Activated CD4-positive, alpha-beta T cell treated with anti-CD3 and anti-CD28 coated beads, Interleukin-2, Interleukin-4, amounts not matched to agents 100 ng/mL and 50 ng/mL, durations not matched to agents 16 hours and 8 hours (primary cell): ENCODE measurements at regions not wholly inside any gene's neighbourhood (a gene's known extent, or its start where the extent isn't known, plus 50 kb on each side); places are given as distances from the start of the nearest gene placed in this dataset.

Experiments used
- DNase-seq: peaks from one replicate; pipeline ENCODE4 v3.0.0-alpha.2; 2020; ENCODE audit warnings: low spot score

GRCh38 chr20:21033817-21034216 lies 72.3 kb downstream of the LINC00237 start:
- no peak for DNase-seq

DNA sequence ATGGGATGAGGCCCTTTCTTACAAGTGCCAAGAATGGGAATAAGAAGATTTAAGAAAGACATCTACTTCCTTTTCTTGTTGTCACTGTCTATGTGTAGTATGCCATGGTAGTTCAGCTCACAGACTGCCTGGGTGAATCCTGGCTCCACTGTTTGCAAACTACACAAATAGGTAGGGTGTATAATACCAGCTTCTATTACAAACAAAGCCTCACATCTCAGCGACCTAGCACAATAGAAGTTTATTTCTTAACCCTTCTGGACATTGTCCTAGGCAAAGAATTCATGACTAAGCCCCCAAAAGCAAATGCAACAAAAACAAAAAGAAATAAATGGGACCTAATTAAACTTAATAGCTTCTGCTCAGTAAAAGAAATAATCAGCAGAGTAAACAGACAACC lies 74.5 kb downstream of the LINC00237 start:
- DNase-seq: no peak

DNA sequence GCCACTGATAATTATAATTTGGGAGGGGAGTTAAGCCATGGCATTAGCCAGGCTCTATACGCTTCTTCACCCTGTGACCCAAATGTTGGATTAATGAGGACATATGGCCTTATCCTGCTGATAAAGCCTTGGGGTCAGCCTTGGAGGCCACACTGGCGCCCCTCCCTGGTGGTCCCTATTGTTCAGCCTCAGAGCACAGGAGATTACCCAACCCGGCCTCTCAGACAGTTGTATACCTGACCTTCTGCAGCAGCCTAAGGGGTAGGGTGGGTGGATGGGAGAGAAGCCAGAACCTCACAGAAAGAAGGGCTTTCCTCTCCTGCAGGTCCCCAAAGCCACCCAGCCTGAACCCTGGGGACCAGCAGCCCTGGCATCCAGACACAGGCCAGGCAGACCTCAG lies 76.8 kb downstream of the LINC00237 start:
- DNase-seq: no peak

- DNase-seq: no peak
These were observed 77.2 kb downstream of the LINC00237 start for GRCh38 chr20:21028921-21029320.

- no peak for DNase-seq
These were observed 77.7 kb downstream of the LINC00237 start for GRCh38 chr20:21028436-21028835.

- DNase-seq: no peak
These were observed 78.6 kb downstream of the LINC00237 start for GRCh38 chr20:21027569-21027968.

GRCh38 chr20:21026951-21027350 lies 79.2 kb downstream of the LINC00237 start:
- no peak for DNase-seq

DNA sequence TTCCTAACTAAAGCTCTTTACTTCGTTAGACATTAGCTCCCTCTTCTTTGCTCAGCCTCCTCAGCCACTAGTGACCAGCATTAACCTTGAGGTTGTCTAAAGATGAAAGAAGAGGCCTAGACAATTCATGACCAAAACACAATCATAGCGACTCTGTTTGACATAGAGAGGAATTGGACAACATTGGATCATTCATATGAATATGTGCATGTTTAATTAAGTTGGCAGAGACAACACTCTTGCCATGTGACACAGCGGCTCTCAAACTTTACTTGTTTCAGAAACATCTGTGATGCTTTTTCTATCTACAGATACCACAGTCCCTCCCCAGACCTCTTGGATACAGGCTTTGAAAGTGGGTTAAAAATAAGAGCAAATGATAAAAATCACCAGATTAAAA lies 81.7 kb downstream of the LINC00237 start:
- no peak for DNase-seq

DNA sequence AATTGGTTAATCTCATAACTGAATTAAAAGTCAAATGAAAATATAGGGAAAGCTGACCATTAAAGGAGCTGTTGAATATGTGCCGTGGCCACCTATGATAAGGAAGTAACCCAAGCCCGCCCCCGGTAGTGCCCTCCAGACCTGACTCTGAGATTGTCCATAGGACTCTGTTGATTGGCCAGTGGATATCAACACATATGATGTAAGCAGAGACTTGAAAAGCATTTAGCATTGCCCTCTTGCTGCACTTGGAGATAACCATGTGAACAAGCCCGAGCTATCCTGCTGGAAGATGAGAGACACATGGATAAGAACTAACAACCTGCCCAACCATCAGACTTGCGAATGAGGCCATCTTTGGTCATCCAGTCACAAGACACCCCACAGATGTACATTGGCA lies 83.2 kb downstream of the LINC00237 start:
- no peak for DNase-seq

- no peak for DNase-seq
These were observed 84.7 kb downstream of the LINC00237 start for GRCh38 chr20:21021472-21021790.

GRCh38 chr20:21020659-21021471 lies 85.3 kb downstream of the LINC00237 start:
- DNase-seq: no peak

DNA sequence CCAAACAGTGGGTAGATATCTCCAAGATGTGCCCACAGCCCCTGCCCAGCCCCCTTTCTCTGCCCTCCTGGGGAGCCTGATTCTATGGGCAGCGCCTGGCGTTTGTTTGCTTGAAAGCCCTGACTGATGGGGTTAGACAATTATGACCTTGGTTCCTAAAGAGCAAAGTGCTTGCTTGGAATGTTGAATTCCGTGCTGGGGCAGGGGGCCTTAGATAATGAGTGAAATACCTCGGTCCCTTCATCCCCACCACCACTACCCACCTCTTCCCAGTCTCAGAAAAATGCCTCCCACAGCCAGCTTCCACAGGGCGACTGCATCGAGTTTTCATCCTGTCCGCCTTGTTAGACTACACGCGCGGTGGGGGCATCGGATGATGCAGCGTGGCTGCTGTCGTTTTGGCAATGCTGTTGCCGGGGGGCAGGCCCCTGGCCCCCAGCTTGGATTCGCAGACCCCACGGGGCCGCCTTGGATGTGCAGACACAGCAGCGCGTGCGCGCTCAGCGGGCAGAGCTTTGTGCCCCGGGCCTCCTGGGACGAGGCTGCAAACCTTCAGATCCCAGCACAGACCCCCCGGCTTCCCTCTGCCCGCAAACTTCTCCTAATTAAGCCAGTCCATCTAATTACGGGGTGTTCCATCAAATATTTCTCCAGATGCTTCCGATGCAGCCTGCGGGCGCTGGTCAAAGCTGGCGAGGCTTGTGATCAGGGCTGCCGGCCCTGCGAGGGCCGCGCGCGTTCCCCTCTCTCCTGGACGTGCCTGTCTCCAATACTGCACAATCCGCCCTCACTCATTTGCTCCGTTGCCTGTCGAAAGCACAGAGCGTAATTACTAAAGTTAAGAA lies 86.1 kb downstream of the LINC00237 start:
- DNase-seq: no peak

DNA sequence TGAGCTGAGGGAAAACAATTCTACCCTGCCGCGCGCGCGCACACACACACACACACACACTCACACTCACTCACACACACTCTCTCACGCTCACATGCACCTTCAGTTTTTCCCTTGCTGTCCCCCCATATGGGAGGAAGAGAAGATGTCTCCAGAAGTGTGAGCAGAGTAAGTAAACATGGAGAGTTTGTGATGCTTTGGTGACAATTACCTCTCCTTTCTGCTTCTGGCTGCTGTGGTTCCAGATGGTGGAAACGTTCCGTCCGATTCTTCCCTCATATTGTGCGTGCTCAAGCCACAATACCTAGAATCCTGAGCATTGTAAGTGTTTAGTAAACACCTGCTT lies 86.7 kb downstream of the LINC00237 start:
- no peak for DNase-seq

DNA sequence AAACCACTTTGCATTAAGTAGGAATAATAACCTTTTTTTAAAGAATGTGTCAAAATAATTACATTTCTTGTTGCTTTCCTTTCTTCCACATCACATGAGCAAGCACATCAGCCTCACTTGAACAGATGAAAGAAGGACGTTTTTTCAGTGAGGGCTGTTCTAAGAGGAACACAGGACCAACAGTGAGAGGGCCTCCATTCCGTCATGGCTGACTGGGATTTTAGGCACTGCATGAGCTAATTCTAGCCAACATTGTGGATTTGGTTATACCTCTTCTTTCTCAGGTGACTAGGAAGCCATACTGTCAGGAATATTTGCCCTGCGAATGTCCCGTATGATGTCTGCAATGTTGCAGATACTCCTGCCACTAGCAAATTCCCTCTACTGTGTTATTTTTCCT lies 87.6 kb downstream of the LINC00237 start:
- DNase-seq: no peak

DNA sequence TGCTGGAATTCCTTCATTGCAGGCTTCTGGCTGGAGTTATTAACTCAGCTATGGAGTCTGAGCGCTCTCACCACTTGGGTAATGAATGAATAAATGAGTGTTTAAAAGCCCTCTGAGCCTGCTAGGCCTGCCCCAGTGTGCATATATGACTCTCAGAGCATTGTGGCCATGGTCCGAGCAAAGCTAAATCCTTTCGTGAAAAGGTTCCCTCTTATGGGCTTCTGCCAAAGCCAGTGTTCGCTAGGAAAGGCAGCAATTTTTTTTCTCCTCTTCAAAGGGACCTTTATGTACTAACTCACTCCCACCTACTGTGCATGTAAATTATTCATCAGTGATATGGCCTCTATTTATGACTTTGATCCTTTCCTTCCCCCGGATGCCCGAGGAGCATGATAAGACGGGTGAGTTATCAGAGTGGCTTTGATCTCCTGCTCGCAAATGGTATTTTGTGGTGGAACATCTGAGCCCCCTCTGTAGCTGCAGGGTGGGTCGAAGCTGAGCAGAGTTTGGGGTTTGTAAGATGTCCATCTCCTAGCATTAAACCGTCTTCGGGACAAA lies 88.6 kb downstream of the LINC00237 start:
- DNase-seq: no peak

DNA sequence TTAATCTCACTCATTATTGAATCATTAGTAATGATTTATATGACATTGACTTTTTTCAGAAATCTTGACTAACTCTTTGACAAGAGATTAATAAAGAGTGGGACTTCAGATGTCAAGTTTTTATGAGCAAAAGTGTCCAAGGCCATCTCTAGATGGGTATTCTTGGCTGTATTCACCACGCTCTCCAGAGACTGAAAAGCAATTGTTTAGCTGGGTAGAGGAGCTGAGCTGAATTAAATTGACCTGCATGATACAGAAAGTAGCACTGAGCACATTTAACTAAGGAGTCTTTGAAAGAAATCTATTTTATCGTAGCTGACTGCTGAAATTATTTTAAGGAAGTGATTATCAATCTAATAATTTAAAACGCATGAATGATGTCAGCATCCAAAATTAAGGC lies 89.4 kb downstream of the LINC00237 start:
- no peak for DNase-seq

DNA sequence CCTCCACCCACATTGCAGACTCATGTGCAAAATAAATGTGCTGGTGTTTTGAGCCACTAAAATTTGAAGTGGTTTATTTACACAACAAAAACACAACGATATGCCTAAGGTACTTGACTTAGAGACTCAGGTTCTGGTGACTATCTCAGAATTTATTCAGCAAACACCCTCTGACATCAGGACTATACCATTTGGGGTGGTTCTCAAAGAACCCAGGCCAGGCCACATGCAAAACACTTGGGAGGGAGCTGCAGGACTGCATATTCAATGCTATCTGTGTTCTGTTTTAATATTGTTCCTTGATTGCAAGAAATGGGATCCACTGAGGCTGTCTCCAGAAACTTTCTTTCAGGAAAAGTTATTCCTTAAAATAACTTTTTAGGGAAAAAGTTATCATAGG lies 91.6 kb downstream of the LINC00237 start:
- no peak for DNase-seq

DNA sequence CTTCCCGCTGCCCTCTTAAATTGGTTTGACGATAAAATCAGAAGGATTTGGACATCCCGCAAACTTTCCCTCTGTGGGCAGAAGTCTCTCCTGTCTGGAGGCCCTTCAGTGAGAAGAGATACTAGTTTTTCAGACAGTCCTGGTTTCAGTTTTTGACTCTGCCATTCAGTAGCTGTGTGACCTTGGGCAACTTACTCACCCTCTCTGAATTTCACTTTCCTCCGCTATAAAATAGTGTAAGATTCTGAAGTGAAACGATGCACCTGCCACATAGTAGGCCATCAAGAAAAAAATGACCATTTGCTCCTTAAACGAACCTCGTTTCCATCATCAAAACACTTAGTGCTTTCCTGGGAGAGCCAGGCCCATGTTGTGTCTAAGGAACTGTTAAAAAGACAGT lies 97.2 kb downstream of the LINC00237 start:
- no peak for DNase-seq

DNA sequence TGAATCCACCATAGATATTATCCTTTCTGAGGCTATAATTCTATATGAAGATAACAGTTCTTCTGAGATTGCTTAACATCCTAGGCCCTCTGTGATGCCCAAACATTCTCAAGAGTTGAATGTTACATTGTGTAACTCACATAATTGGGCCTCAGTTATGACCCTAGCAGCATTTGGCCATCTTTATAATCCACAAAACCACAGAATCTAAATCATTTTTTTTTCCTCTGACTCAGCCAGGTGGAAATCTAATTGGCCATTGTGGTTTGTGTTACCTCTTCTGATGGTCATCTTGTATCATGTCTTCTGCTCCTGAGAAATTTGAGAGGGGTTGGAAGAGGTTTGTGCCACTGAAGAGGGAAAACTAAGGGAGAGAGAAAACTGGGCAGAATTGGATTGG lies 99.5 kb downstream of the LINC00237 start:
- DNase-seq: no peak

- DNase-seq: no peak
These were observed 101.6 kb downstream of the LINC00237 start for GRCh38 chr20:21004386-21005076.

DNA sequence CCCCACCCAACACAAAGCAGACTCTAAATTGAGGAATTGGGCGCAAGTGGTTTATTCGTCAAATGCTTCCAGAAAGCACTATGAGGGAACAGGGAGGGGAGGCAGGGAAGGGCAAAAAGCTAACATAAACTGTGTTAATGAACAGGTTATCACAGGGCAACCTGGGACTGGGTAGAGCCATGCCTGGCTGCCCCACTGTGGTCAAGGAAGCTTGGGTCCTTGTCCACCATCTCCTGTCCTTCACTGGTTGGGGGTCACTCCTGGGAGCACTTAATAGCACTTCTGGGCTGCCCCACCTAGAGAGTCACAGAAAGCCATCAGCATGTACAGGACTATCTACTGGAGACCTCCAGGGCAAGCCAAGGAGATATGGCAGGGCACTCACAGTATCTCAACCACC lies 102.3 kb downstream of the LINC00237 start:
- DNase-seq: no peak

DNA sequence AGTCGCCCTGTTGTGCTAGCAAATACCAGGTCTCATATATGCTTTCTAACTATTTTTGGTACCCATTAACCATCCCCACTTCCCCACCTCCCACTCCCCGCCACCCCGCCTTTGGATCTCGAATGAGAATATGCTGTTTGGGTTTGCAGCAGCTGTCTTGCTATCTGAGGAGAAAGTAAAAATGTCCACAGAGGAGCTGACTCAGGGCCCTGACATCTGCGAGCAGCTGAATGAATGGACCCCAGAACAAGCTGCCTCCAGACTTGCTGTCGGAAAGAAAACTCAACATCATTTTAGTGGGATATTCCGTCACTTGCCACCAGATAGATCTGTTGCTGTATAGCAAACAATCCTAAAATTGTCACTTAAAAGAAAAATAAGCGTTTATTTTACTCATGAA lies 103.7 kb downstream of the LINC00237 start:
- no peak for DNase-seq

- no peak for DNase-seq
These were observed 112.8 kb downstream of the LINC00237 start for GRCh38 chr20:20993372-20993771.
